Liver (tissue), 3 donors: ENCODE measurements at regions not wholly inside any gene's neighbourhood (a gene's known extent, or its start where the extent isn't known, plus 50 kb on each side); places are given as distances from the start of the nearest gene placed in this dataset.

ENCODE experiments used
- CTCF ChIP-seq: fragments of 150-350 bp; IDR thresholded peaks from 2 replicates; pipeline ENCODE4 v1.5.1; 2017; ENCODE audit warnings: improper control_type of control experiment, low read depth, low read length; ENCODE audit not compliant: missing input control
- TAF1 ChIP-seq: conservative IDR thresholded peaks from 2 replicates; pipeline ENCODE4 v1.6.1; 2016; ENCODE audit warnings: antibody characterized with exemption, mild to moderate bottlenecking
- donor health status: healthy.
- donor health status: healthy.

GRCh38 chr4:20483416-20483815 is 216.8 kb upstream of the PACRGL start:
- TF ChIP-seq CTCF, result no peak
- no peak for TF ChIP-seq TAF1
